GM19025 (cell line): ENCODE measurements at regions not wholly inside any gene's neighbourhood (a gene's known extent, or its start where the extent isn't known, plus 50 kb on each side); places are given as distances from the start of the nearest gene placed in this dataset.

Experiments used
- ATAC-seq: cut with Tn5 transposase; IDR thresholded peaks from one replicate; pipeline ENCODE4 v1.9.1; 2021; ENCODE audit warnings: mild to moderate bottlenecking, low read depth, moderate library complexity; ENCODE audit not compliant: unreplicated experiment

DNA sequence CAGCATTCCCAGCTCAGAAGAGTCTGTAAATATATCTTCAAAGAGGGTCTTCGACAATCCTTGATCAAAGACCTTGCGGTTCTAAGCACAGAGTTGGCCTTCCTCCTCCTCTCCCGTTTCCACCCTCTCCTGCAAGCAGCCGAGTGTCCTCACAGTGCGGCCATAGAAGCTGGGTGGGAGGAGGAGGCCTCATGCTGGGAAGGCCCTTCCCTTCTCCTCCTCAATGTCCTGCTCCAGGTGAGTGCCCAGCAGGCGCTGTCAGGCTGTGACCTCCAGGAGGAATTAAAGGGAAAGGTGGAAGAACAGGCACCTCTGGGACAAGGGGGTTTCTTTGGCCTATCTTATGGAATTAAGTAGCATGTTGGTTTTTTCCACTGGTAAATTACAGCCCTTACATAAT is 674.2 kb upstream of the ARGLU1 start:
- ATAC-seq, result no peak

DNA sequence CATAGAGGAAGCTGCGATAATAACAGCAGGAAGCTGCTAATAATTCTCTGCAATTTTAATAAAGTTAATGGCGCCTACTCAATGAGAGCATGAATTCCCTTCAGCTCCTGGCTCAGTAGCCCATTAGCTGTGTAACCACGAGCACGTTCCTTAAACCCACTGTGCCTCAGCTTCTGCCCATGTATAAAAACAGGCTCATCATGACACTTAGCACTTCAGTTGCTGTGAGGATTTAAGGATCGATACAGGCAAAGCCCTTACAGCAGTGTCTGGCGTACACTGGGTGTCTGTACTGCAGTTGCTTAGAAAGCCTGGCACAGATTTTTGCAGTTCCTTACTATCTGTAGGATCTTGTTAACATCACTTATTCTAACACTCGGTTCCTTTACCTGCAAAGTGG is 673.4 kb upstream of the ARGLU1 start:
- no peak for ATAC-seq

DNA sequence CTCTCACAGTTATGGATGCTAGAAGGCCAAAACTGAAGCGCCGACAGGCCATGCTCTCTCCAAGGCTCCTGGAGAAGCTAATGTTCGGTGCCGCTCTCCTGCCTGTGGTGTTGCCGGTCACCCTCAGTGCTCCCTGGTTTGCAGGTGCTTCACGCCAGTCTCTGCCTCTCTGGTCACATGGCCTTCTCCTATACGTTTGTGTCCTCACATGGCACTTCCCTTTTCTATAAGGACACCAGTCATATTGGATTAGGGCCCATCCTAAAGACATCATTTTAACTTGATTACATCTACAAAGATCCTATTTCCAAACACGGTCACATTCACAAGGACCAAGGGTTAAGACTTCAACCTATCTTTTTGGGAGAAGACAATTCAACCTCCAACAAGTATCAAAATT is 671.3 kb upstream of the ARGLU1 start:
- ATAC-seq, result no peak

DNA sequence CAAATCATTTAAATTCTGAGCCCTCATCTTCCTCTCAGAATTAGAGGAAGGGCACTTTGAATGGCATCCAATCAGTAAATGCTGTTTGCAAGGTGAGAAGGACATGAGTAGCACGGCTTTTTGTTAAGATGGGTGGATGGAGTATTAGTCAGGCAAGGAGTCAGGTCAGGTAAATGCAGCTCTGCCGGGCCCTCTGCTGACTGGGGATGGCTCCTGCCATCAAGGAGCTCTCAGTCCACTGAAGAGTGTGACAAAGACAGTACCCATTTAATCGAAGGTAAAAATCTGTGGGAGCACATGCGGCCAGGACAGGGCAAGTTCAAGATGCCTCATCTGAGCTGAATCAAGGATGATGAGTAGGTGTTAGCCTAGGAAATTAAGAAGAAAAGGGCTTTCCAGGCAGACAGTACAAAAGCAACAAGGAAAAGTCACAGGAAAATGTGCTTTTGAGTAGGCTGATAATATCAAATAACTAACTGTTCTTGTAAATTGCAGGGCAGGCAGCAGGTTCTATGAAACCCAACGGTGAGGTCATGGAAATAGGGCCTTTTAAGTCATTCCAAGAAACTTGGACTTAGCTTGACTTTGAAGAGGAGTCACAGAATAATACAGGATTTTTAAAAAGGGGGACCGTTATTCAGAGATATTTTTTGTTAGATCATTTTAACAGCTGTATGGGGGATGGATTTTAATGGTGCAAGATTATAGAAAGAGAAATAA is 670.5 kb upstream of the ARGLU1 start:
- ATAC-seq, result no peak

DNA sequence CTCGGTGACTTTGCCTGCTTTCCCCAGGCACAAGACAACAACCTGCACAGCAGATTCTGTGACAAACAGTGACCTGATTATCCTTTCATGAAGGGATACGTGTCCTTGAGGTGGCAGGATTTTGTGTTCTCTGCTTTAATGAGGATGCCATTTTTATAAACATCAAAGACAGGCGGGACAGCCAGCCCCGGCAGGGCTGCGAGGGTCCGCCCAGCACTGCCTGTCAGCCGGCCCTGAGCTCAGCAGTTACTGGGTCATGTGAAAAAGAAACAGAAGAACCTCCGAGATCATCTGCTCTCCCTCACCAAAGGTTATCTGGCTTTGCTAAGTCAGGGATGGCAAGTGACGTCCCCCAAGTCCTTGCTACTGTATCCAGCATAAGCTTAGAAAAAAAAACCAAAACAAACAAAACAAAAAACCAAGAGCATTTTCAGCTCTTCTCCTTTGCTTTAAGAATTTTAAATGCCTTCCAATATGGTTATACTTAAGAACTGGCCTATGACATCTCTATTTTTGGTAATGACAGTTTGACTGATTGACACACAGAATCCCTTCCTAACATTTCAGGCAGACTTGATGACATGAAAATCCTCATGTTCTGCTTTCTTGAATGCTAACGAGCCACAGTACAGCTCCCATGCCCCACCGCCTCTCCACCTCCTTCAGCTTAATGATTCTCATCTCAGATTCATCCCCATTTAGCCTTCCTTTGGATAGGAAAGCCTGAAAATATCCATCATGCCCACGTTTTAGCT is 666.6 kb upstream of the ARGLU1 start:
- no peak for ATAC-seq

DNA sequence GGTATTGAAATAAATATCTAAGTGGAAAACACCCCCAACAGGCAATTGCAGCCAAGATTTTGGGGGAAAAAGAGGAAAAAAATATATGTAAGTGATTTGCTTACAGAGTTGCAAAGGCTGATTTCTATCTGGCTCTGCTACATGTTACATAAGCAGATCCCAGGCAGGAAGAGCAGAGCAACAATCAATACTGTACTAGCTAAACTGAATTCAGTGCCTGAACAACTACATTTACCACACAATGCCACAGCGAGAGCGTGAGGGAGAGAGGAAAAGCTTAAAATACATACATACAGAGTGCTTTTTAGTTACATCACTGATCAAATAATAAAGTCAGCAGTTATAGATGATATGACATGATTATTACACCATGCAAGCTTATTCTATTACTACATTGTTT is 665.6 kb upstream of the ARGLU1 start:
- no peak for ATAC-seq

DNA sequence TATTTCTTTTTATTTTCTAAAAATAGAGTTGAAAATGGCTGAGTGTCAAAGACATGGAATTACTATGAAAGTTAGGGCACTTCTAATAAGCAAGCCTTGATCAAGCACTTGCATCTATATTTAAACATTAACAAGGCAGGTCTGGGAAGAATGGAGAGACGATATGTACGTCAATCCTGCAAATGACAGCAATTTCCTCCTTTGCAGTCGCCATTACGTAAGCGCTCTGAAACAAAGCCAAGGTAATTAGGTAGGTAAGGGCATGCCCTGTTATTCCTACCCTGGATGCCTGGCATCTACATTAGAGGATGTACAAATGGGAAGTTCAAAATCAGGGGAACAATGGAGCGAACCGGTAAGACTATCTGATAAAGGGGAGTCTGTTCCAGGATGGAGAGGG is 664.0 kb upstream of the ARGLU1 start:
- ATAC-seq, result no peak

DNA sequence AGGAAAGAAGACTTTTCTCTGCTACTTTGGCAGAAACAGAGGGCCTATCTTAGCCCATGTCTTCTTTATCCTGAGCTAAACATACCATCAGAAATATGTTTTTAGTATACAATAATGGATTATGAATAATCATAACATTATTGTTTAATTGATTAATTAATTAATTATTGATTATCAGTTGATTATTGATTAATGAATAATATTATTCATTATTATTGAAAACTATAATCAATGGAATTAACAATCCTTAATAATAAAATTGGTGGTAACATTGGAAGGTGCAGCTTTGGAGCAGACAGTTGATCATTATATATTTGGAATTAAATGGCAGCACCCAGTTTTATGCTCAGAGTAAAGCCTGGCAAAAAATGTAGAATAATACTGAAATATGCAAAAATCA is 655.9 kb upstream of the ARGLU1 start:
- no peak for ATAC-seq

DNA sequence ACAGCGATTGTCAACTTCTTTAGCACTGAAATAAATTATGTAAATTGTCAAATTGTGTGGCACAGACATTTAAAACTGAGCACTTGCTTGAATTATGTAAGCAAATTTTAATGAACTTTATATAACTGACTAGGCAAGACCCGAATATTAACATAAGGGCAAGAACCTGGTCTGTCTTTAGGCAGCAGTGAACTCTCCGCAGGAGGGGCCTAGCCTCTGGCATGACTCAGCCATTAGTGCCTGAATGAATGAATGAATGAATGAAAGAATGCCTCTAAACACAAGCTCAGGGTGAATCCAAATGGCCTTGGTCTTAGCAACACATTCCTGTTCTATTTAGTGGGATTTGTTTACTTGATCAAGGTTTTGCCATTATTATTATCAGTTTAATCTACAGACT is 654.7 kb upstream of the ARGLU1 start:
- no peak for ATAC-seq

DNA sequence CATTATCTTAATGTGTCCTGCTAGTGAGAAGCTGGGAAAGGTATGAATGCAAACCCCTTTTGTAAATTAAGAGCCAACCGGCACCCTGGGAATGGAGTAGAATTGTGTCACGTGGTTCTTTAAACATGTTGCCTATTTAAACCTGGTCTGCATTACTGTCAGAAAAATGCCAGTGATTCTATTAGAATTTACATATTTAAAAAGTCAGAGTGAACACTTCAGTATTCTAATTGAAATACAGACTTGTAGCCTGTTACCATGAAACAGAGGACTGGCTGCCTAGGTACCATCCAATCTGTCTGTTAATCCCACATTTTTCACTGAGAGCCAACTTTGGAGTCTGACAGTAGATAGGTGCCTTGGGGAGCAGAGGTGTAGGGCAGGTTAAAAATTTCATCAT is 652.3 kb upstream of the ARGLU1 start:
- ATAC-seq, result no peak

DNA sequence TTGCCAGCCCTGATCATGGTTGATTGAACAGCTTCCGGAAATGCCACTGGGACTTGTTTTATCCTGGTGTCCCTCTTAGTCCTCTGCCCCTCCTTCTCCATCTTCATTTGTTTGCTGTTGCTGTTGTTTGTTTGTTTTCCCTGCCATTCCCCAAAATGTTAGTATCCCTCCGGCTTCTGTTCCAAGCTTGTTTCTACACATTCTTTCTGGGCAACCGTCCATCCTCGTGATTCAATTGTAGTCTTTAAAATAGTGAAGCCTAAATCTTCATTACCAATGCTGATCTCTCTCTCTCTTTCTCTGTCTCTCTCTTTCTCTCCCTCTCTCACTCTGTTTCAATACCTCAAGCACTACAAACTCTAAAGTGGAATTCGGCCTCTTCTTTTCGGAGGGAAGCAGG is 649.3 kb upstream of the ARGLU1 start:
- no peak for ATAC-seq

DNA sequence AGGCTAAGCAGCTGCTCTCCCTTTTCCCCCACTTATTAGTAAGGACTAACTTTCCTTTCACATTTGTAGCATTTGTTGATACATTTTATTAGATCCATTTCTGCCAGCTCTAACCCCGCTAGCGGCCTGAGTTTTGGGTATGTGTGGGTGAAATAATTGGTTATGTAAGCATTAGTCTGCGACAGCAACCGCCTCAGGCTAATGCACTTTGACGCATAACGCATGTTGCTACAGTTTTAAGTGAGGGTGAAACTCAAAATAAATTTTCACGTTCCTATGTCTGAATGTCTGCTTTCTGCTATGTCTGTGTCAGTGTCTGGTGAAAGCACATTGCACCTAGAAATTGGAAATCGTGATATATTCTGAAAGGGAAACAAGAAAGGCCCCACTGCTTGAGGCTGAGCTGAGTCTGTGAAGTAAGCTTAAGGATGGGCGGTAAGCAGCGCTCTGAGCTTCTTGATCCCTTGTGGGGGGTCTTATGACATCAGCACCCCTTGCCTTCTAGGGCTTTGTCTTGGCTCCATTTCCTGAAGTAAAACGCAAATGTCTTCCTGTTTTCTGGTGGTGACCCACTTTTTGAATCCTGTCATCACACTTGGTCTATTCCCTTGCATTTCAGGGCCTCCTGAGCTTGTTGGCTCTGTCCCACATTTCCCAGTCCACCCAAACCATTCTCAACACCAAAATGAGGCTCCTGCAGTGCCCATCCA is 648.3 kb upstream of the ARGLU1 start:
- no peak for ATAC-seq

DNA sequence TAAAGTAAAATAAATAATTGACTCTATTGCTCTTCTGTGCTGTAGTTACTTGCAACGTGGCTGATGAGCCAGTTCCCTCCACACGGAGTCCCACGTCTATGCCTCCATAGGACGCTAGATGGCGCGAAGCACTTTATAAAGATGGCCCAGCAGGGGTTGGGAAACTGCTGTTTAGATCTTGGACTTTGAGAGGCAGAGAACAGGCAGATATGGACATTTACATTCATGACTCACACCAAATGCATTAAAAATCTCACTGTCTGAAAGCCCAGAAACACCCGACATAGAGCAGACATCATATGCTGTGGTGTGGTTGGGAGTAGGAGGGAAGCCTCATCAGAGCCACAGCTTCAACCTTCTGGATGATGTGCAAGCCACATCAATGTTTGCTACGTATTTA is 643.1 kb upstream of the ARGLU1 start:
- peak; percentile 93 for ATAC-seq

DNA sequence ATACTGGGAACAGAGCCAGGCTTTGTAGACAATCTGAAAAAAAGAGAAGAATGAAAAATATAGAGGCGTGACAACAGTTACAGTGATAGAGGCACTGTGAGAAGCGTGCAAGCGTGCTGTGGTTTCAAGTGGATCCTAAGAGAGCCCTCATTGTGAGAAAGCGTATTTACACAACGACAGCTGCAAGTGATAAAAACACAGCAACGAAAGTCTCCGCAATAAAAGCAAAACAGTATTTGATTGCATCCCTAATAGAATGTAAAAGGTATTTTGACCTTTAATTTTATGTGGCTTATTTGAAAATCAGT is 642.7 kb upstream of the ARGLU1 start:
- no peak for ATAC-seq

DNA sequence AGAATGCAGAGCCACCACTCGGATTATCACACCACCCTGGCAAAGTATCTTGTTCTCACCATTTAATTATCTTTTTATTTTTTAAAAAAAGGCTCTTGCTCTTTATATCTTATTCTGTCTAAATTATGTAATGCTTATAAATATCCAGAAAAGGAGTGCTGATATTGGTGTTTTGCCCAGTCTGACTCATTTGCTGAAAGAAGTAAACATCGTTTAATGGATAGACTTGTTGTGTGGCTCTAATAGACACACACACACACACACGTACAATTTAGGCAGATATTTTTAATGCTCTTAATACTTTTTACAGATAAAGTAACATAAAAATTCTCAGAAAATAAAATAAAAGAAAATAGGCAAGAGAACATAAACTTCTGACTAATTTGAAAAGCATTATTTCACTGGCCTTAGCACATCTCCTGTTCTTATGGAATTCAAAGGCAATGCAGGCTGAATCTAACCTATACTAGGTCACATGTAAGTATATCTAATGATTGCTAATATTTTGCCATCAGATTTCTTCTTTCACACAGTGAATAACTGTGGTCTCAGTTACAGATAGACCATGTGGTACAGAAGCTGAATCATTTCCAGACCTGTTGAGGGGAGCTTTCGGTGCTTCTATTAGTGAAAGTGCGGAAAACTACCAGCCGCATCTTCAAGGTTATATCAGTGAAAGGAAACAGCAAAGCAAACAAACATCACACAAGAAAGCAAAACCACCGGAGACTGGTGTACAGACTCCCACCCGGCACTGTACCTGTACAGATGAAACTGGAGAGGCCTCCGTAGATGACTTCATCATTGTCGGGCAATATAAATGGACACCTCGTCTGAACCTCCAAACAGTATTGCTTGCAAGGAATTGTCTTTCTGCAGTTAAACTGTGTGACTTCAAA is 642.1 kb upstream of the ARGLU1 start:
- ATAC-seq, result no peak

DNA sequence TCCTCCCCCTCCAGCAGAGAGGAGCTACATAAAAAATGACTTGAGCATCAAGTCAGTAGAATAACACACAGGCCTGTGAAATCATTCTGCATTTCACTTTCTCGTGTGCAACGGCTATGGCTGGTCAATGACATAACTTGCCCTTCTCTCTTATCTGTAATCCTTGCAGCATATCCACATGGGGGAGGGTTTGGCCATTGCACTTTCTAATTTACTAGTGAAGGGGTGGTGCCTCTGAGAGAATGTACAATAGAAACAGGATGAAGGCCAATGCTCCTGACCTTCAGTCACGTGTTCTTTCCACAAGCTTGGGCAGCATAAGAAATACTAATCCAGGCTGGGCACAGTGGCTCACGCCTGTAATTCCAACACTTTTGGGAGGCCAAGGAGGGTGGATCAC is 641.0 kb upstream of the ARGLU1 start:
- no peak for ATAC-seq

DNA sequence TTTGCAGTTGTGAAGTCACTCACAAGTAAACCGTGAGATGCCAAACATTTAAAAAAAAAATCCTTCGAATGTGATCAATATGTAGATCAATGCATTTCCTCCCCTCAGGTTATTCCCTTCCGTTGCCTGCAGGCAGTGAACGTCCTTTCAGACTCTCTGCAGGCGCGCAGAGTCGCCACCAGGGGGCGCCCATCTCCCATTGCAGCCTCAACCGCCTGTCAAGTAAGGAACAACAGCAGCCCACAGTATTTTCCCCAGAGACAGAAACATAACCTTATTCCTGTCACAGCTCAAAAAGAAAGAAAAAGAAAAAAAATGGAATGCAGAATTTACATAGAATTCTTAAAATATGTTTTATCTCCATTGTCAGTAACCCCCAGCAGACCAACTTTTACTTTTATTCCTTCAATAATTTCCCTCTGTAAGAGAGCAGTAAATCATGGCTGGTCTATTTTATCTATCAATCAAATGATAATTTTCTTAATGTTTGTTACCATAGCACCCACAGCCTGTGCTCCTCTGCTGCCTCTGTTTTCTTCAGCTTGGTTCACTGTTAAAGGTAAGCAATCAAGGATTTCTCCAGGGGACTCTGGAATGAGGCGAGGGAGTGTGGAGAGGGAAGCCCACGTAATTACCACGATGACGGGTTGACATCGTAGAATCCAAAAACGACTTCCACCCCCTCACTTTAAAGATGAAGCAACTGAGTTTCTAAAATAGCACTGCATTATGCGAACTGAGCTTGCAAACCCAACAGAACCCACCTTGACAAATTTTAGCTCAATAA is 637.6 kb upstream of the ARGLU1 start:
- peak; percentile 93 for ATAC-seq

DNA sequence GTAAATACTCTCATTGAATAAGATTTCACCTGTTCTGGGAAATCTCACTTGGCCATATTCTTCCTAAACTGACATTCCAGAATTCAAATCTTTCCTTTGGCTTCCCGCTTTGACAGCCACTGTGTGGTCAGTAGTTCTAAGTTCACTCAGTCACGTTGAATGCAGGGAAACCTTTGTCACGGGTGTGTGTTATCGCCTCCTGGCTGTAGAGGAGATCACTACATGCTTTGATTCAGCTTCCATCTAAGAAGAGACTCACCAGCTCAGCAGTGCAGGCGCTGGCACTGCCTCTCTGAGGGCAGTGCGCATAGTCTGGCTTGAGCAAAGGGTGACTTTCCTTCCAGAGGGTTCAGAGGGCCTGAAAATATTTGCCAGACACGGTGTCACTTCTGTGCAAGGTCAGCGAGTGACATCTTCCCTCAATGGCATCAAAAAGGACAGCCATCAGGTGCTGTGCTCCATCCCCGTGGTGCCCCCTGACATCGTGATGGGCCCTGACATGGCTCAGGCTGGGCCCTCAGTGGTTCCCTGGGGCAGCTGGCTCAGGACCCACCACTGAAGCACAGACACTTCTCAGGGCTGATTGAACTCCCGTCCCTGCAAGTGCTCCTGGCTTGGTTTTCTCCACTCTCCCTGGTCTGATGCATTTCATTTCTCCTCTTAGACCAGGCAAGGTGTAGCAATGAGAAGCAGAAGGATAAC is 635.4 kb upstream of the ARGLU1 start:
- ATAC-seq, result no peak

DNA sequence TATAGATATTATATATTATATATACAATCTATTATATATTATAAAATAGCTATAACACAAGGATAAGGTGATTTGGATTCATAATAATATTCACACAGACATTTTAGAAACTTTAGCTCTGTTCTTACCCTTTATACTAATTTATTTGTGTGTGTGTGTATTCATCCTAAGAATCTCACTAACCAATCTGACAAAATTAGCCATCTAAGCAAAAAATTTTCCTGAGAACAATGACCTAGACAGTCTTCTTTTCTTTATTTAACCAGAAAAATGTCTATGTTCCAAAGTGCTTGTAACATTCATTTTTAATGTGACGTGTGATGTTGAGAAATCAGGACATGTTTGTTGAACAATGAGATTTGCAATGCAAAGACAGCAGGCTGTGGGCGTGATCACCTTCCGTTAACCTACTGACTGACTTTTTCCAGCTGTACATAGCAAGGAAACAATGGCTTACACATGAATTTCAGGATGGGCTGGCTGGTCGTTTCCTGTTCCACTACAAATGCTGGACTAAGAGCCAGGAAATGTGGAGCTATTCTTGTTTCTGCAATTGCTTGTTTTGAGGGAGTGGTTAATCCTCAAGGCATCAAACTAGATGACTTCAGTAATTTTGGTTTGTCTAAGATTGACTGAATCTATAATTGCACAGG is 634.6 kb upstream of the ARGLU1 start:
- ATAC-seq, result no peak
